K562 (cell line): ENCODE measurements at regions not wholly inside any gene's neighbourhood (a gene's known extent, or its start where the extent isn't known, plus 50 kb on each side); places are given as distances from the start of the nearest gene placed in this dataset.

ENCODE experiments used
- ATAC-seq: fragments of 200-7000 bp; cut with Tn5 transposase; 3 replicates; pipeline ENCODE4 v1.9.1; 2020; ENCODE audit warnings: moderate library complexity
- BruUV-seq: library from RNA; stranded (reverse); fragments of 400-500 nt; replicated peaks from 2 replicates; lab custom pipeline; 2021; lab: Mats Ljungman, UMichigan
- CTCF ChIA-PET: fragments of 300-600 bp; formaldehyde crosslinking; extraction: SDS; loops from one replicate; lab custom pipeline; 2021; ENCODE audit warnings: low intra/inter-chr PET ratio; lab: Yijun Ruan, JAX
- POLR2A ChIA-PET: fragments of 300-600, 350-650 bp; sonication (Branson Sonifier 250); formaldehyde crosslinking; extraction: SDS; loops from one replicate; lab custom pipeline; 2021; ENCODE audit warnings: antibody characterized with exemption, inconsistent platforms; lab: Yijun Ruan, JAX
- DNase-seq, 4 experiments: peaks; one replicate each; pipeline versions ENCODE4 v3.0.0 to v3.0.0-alpha.2; 2011 to 2018; ENCODE audit warnings: low spot score in 3 of 4, mixed read lengths in 3 of 4; ENCODE audit errors: extremely low read depth in 1 of 4
- FAIRE-seq: peaks from 2 replicates; lab custom pipeline; 2011; peaks lifted over from hg19 to GRCh38; lab: Jason Lieb, UNC
- H2AFZ ChIP-seq: 2 replicates; pipeline ENCODE4 v1.6.0; 2011; ENCODE audit warnings: low read depth, low read length, control low read depth, inconsistent platforms
- H3K27ac ChIP-seq: fragments of 200-600 bp; 3 replicates; pipeline ENCODE4 v1.8.0; 2011; ENCODE audit warnings: low read depth, mild to moderate bottlenecking, control low read depth, inconsistent platforms, low read length, moderate library complexity, mixed read lengths; ENCODE audit errors: extremely low read depth
- H3K27me3 ChIP-seq, 2 experiments: fragments of 300-600 bp in 1 of 2; 2 replicates in 1 of 2; 3 replicates in 1 of 2; pipeline versions ENCODE4 v1.6.0 to v1.8.0; 2011; ENCODE audit warnings: inconsistent platforms in 2 of 2, low read length in 2 of 2, mild to moderate bottlenecking in 1 of 2, mixed read lengths in 1 of 2, moderate library complexity in 1 of 2; ENCODE audit not compliant: control insufficient read depth in 2 of 2, insufficient read depth in 2 of 2
- H3K36me3 ChIP-seq: fragments of 300-600 bp; 3 replicates; pipeline ENCODE4 v1.8.0; 2011; ENCODE audit warnings: mild to moderate bottlenecking, low read length, inconsistent platforms; ENCODE audit not compliant: control insufficient read depth, insufficient read depth
- H3K4me1 ChIP-seq, 2 experiments: fragments of 200-600 bp in 1 of 2; replicated peaks in 1 of 2; 2 replicates in 1 of 2; 3 replicates in 1 of 2; pipeline versions ENCODE4 v1.5.1 to v1.8.0; 2011; ENCODE audit warnings: inconsistent platforms in 2 of 2, low read length in 2 of 2, mild to moderate bottlenecking in 1 of 2, mixed read lengths in 1 of 2, moderate library complexity in 1 of 2; ENCODE audit not compliant: control insufficient read depth in 2 of 2, insufficient read depth in 2 of 2
- H3K4me2 ChIP-seq: 2 replicates; pipeline ENCODE4 v1.6.1; 2011; ENCODE audit warnings: low read length, control low read depth, inconsistent platforms, mixed read lengths; ENCODE audit not compliant: insufficient read depth
- H3K4me3 ChIP-seq: fragments of 200-600 bp; sonication (generic), shearing (Covaris generic); 2 replicates; pipeline ENCODE4 v1.5.1; 2016; ENCODE audit warnings: control low read depth, inconsistent platforms
- H3K79me2 ChIP-seq: fragments of 200-600 bp; 3 replicates; pipeline ENCODE4 v1.8.0; 2011; ENCODE audit warnings: low read length, inconsistent platforms; ENCODE audit not compliant: control insufficient read depth, insufficient read depth
- H3K9ac ChIP-seq, 2 experiments: 2 replicates each; pipeline versions ENCODE4 v1.6.0 to v1.6.1; 2011; ENCODE audit warnings: low read depth in 2 of 2, low read length in 2 of 2, control low read depth in 1 of 2, inconsistent platforms in 1 of 2, mild to moderate bottlenecking in 1 of 2, mixed read lengths in 1 of 2; ENCODE audit not compliant: insufficient read depth in 1 of 2
- H3K9me1 ChIP-seq: one replicate; pipeline ENCODE4 v1.6.0; 2011; ENCODE audit warnings: inconsistent platforms, mild to moderate bottlenecking, low read length, moderate library complexity; ENCODE audit not compliant: control insufficient read depth, insufficient read depth
- H3K9me3 ChIP-seq: replicated peaks from 2 replicates; pipeline ENCODE4 v1.5.1; 2011; ENCODE audit warnings: low read depth, low read length, inconsistent platforms; ENCODE audit not compliant: control insufficient read depth, insufficient read depth
- H4K20me1 ChIP-seq: replicated peaks from 2 replicates; pipeline ENCODE4 v1.6.1; 2011; ENCODE audit warnings: low read length, inconsistent platforms, mixed read lengths; ENCODE audit not compliant: control insufficient read depth, insufficient read depth
- PTBP1 ChIP-seq: fragments of 200-400 bp; formaldehyde crosslinking; IDR thresholded peaks from 2 replicates; pipeline ENCODE4 v1.6.1; 2017; ENCODE audit warnings: low read depth, low read length
- ZNF224 ChIP-seq: sonication (generic); formaldehyde crosslinking; IDR thresholded peaks from 2 replicates; pipeline ENCODE4 v1.8.0; 2022; ENCODE audit warnings: mild to moderate bottlenecking, missing genetic modification reagents
- ZNF780A ChIP-seq: fragments of 250-450 bp; sonication (Bioruptor Pico); IDR thresholded peaks from 2 replicates; pipeline ENCODE4 v1.5.0; 2021; ENCODE audit warnings: mild to moderate bottlenecking
- WGBS: fragments of 100-300 bp; shearing (Covaris generic); methylation state at CpG from one replicate; pipeline ENCODE4 v1.1.6; 2016; ENCODE audit warnings: low coverage, mixed read lengths; ENCODE audit not compliant: insufficient coverage; ENCODE audit errors: missing lambda C conversion rate; 5-methylcytosine and 5-hydroxymethylcytosine counted together
- in situ Hi-C: fragments of 300-500 bp; cut with MboI; formaldehyde crosslinking; loops from 4 replicates; pipeline ENCODE4 v1.15.0; 2018; ENCODE audit warnings: inconsistent platforms, mixed read lengths
- intact Hi-C: fragments of 100-400 bp; cut with micrococcal nuclease; formaldehyde crosslinking; loops from 2 replicates; pipeline ENCODE4 v1.14.2; 2022
- TF ChIP-seq, protein P1 (sequence below): fragments of 450-650 bp; formaldehyde crosslinking; IDR thresholded peaks from 2 replicates; pipeline ENCODE4 v1.4.0; 2022; ENCODE audit warnings: mild to moderate bottlenecking, moderate library complexity
- TF ChIP-seq, protein P2 (sequence below): sonication (generic); formaldehyde crosslinking; IDR thresholded peaks from 2 replicates; pipeline ENCODE4 v1.8.1; 2023; ENCODE audit warnings: mild to moderate bottlenecking, missing genetic modification reagents, moderate library complexity

DNA sequence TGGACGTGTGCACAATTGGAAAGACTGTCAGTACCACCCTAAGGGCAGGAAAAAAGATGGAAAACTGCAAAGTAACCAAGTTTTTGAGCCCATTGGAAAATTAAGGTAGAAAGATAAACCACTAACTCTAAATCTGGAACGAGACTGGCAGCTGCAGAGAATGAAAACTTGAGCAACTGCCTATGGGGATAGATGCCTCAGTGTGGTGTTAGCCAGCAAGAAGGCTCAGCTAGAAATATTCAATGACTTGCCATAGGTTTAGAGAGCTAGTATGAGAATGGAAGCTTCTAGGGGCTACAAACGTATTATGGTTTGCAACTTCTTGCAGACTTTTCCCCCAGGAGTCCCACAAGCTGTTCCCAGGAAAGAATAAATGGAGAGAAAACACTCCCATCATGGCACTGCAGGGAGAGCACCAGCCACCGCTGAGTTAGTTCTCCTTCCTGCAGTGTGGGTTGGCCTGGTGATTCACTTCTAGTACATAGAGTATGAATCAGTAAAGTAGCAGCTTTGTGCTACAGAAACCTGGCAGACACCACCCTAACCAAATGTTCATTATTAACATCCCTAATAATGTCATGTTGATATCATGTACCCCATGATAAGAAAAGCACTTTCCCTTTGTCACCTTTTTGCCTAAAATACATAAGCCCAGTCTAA lies 372.4 kb upstream of the VWC2 start:
- Histone ChIP-seq H2AFZ (no peak overlapping the region), H3K4me3 (no peak overlapping the region), H3K27ac (no peak overlapping the region), H3K4me2 (no peak overlapping the region), H3K79me2 (no peaks in the 10 kb centered on the region), H3K36me3 (no peaks in the 10 kb centered on the region), H3K4me1 (no peaks in the 10 kb centered on the region), H3K9me3 (no peaks in the 10 kb centered on the region), H3K27me3 (no peaks in the 10 kb centered on the region), H4K20me1 (no peaks in the 10 kb centered on the region), H3K9me1 (no peaks in the 10 kb centered on the region), H3K9ac (no peak overlapping the region)
- in situ Hi-C loops: no loop called here
- TF ChIP-seq, protein P1, sequence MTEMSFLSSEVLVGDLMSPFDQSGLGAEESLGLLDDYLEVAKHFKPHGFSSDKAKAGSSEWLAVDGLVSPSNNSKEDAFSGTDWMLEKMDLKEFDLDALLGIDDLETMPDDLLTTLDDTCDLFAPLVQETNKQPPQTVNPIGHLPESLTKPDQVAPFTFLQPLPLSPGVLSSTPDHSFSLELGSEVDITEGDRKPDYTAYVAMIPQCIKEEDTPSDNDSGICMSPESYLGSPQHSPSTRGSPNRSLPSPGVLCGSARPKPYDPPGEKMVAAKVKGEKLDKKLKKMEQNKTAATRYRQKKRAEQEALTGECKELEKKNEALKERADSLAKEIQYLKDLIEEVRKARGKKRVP: no peak
- TF ChIP-seq, protein P2, sequence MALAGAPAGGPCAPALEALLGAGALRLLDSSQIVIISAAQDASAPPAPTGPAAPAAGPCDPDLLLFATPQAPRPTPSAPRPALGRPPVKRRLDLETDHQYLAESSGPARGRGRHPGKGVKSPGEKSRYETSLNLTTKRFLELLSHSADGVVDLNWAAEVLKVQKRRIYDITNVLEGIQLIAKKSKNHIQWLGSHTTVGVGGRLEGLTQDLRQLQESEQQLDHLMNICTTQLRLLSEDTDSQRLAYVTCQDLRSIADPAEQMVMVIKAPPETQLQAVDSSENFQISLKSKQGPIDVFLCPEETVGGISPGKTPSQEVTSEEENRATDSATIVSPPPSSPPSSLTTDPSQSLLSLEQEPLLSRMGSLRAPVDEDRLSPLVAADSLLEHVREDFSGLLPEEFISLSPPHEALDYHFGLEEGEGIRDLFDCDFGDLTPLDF (CRISPR knock-in tag): no peak
- no peak for TF ChIP-seq ZNF780A (CRISPR knock-in tag)
- TF ChIP-seq ZNF224 (CRISPR knock-in tag): no peak
- no peak for TF ChIP-seq PTBP1
- intact Hi-C loops: no loop called here
- ChIA-PET POLR2A (no interaction called here), CTCF (no interaction called here)
- no peak for ATAC-seq
- FAIRE-seq: no peak
- no TSS peak for BruUV-seq
- 3% methylated on average over 4 of the region's 4 CpGs for WGBS
- no peak for DNase-seq
